Right atrium auricular region (tissue), 2 donors: ENCODE measurements at regions not wholly inside any gene's neighbourhood (a gene's known extent, or its start where the extent isn't known, plus 50 kb on each side); places are given as distances from the start of the nearest gene placed in this dataset.
A peak's percentile ranks its signal among the peaks of the same experiment; 100 is the strongest.

Experiments used
- DNase-seq: peaks from one replicate; pipeline ENCODE4 v3.0.0-alpha.2; 2019; ENCODE audit warnings: low spot score
- H3K27ac ChIP-seq, 2 donors: fragments of 200-600 bp; sonication (generic); 1 replicate in 1 of 2; 2 replicates in 1 of 2; pipeline ENCODE4 v1.5.1; 2016 to 2019
- H3K27me3 ChIP-seq, 2 donors: fragments of 200-600 bp; sonication (generic); one replicate each; pipeline versions ENCODE4 v1.5.1 to v1.6.0; 2017 to 2019
- H3K36me3 ChIP-seq: fragments of 200-600 bp; sonication (generic); one replicate; pipeline ENCODE4 v1.5.1; 2016
- H3K4me1 ChIP-seq, 2 donors: fragments of 200-600 bp; sonication (generic); one replicate each; pipeline versions ENCODE4 v1.5.1 to v1.6.0; 2017 to 2019
- H3K4me3 ChIP-seq, 2 donors: fragments of 200-600 bp; sonication (generic); 1 replicate in 1 of 2; 2 replicates in 1 of 2; pipeline ENCODE4 v1.5.1; 2017 to 2019; ENCODE audit warnings: mild to moderate bottlenecking in 1 of 2, moderate library complexity in 1 of 2
- H3K9me3 ChIP-seq, 2 donors: fragments of 200-600 bp; sonication (generic); one replicate each; pipeline ENCODE4 v1.5.1; 2019
- TF ChIP-seq, protein P1 (sequence below), 2 donors: fragments of 200-600 bp; sonication (generic); IDR thresholded peaks; one replicate each; pipeline ENCODE4 v1.5.1; 2019; ENCODE audit warnings: antibody characterized with exemption in 2 of 2

DNA sequence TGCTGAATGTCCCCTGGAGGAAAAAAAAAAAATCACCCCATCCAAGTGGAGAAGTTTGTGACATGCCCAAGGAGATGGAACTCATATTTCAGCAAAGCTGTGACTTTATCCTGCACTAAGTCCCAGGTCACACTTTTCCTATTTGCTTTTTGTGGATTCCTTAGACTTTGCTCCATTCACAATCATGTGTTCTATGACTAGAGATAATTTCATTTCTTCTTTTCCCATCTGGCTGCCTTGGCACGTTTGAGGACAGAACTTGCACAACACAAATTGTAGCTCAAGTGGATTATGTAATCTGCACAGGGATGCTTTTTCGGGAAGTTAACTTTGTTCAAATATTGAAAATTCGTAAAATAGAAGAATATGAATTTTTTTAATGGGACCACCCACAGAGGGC lies 100.7 kb upstream of the PTPN1 start:
- TF ChIP-seq, protein P1, sequence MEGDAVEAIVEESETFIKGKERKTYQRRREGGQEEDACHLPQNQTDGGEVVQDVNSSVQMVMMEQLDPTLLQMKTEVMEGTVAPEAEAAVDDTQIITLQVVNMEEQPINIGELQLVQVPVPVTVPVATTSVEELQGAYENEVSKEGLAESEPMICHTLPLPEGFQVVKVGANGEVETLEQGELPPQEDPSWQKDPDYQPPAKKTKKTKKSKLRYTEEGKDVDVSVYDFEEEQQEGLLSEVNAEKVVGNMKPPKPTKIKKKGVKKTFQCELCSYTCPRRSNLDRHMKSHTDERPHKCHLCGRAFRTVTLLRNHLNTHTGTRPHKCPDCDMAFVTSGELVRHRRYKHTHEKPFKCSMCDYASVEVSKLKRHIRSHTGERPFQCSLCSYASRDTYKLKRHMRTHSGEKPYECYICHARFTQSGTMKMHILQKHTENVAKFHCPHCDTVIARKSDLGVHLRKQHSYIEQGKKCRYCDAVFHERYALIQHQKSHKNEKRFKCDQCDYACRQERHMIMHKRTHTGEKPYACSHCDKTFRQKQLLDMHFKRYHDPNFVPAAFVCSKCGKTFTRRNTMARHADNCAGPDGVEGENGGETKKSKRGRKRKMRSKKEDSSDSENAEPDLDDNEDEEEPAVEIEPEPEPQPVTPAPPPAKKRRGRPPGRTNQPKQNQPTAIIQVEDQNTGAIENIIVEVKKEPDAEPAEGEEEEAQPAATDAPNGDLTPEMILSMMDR (IDR thresholded peaks at IDR 0.05), result no peak
- H3K4me1 ChIP-seq, result peaks cover 0 to 40% of the 10 kb centered on the region in 2 donors
- H3K27me3 ChIP-seq, result no peaks in the 10 kb centered on the region
- no peak overlapping the region for H3K4me3 ChIP-seq
- H3K9me3 ChIP-seq, result peaks cover 0 to 9% of the 10 kb centered on the region in 2 donors
- H3K36me3 ChIP-seq, result no peaks in the 10 kb centered on the region
- DNase-seq, result no peak
- H3K27ac ChIP-seq, result peak overlapping the region; percentile 70 to 79

DNA sequence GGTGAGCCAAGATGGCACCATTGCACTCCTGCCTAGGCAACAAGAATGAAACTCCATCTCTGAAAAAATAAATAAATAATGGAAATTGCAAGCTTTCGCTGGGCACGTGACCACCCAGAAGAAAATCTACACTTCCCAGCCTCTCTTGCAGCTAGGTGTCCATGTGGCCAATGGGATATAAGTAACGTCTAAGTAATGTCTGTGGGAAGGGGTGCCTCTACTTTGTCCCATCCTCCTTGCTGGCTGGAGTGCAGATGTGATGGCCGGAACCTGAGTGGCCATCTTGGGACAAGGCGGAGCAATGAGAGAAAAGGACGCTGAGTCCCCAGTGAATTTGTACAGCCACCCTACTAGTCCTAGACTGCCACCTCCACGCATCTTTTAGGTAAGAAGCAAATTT lies 99.8 kb upstream of the PTPN1 start:
- peaks cover 0 to 43% of the 10 kb centered on the region in 2 donors for H3K4me1 ChIP-seq
- peak overlapping the region; percentile 70 to 79 for H3K27ac ChIP-seq
- DNase-seq, result no peak
- TF ChIP-seq, protein P1 (IDR thresholded peaks at IDR 0.05), result no peak
- no peaks in the 10 kb centered on the region for H3K36me3 ChIP-seq
- H3K9me3 ChIP-seq, result peaks cover 0 to 9% of the 10 kb centered on the region in 2 donors
- H3K27me3 ChIP-seq, result no peaks in the 10 kb centered on the region
- no peak overlapping the region for H3K4me3 ChIP-seq

DNA sequence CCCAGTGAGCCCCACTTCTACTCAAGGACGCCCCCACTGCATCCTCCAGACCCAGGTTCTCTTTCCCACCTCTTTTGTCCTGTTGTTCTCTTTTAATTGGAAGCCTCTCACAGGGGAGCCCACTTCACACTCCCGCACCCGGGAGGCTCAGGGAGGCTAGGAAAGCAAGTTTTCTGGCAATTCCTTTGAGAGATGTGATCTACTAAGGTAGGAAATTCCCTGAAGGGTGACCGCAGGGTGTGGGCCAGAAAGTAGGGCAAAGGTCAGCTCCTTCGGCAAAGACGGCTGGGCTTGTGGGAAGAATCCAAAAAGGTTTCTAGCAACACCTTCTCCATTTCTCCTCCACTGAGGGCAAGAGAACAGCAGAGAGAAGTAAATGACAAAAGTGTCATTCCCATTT lies 98.1 kb upstream of the PTPN1 start:
- no peak for DNase-seq
- peak overlapping the region; percentile 46 to 98 for H3K27ac ChIP-seq
- no peak overlapping the region for H3K4me3 ChIP-seq
- peaks cover 0 to 9% of the 10 kb centered on the region in 2 donors for H3K9me3 ChIP-seq
- H3K36me3 ChIP-seq, result no peaks in the 10 kb centered on the region
- TF ChIP-seq, protein P1 (IDR thresholded peaks at IDR 0.05), result no peak
- H3K27me3 ChIP-seq, result no peaks in the 10 kb centered on the region
- H3K4me1 ChIP-seq, result peaks cover 0 to 47% of the 10 kb centered on the region in 2 donors

DNA sequence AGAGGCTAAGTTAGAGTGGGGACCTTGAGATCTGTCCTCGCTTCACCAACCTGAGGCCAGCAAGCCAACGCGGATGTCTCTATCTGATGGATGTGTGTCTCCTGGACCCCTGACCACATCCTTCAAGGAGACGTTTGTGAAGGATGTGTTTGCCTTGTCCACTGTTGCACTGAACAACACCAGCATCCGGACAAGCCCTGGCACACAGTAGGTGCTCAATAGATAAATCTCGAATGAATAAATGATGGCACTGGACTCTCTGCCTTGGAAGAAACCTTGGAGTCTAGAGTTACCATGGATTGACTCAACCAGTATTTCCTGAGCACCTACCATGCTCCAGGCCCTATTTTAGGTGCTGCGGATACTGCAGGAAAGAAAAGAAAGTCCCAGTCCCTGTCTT lies 97.7 kb upstream of the PTPN1 start:
- Histone ChIP-seq H3K27ac (peak overlapping the region; percentile 46 to 98), H3K9me3 (peaks cover 0 to 9% of the 10 kb centered on the region in 2 donors), H3K36me3 (no peaks in the 10 kb centered on the region), H3K4me3 (no peak overlapping the region), H3K4me1 (peaks cover 0 to 48% of the 10 kb centered on the region in 2 donors), H3K27me3 (no peaks in the 10 kb centered on the region)
- no peak for DNase-seq
- TF ChIP-seq, protein P1 (IDR thresholded peaks at IDR 0.05), result no peak

DNA sequence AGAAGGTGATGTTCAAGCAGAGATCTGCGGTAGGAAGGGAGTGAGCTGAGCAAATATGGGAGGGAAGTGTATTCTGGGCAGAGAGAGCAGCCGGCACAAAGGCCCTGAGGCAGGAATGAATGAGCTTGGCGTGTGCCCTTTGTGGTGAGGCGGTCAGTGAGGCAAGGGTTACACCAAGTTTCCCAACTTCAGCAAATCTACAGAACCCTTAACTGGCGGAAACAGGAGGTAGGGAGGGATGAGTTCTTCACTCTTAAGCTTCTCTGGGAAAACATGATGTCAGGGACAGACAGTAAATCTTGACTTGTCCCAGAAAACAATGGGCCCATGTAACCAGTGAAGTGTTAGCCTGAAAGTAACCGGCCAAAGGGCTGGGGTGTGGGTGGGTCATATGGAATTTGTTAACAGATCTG lies 97.1 kb upstream of the PTPN1 start:
- peaks cover 0 to 48% of the 10 kb centered on the region in 2 donors for H3K4me1 ChIP-seq
- H3K27me3 ChIP-seq, result no peaks in the 10 kb centered on the region
- TF ChIP-seq, protein P1 (IDR thresholded peaks at IDR 0.05), result no peak
- H3K9me3 ChIP-seq, result peaks cover 0 to 9% of the 10 kb centered on the region in 2 donors
- no peak for DNase-seq
- peak overlapping the region; percentile 2 to 98 for H3K27ac ChIP-seq
- no peaks in the 10 kb centered on the region for H3K36me3 ChIP-seq
- no peak overlapping the region for H3K4me3 ChIP-seq

DNA sequence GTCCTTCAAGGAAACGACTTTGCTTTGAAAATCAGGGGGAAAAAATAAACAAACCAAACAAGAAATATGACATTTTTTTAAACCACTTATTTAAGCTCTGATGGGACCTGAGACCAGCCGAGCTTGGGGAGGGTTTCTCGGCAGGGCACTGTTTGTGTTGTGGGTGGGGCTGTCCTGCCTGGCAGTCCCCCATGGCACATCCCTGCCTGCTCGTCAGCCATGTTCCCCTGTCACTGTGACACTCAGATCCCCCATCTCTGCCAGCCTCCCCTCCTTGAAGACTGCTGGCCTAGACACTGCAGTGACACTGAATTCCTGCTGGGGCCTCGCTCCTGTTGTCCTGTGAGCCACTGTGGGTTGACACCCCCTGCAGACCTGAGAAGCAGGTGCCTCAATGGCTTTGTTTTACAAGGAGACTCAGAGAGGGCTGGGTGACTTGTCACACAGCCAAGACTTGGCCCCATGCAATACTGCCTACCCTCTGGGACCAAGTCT lies 95.1 kb upstream of the PTPN1 start:
- Histone ChIP-seq H3K36me3 (no peaks in the 10 kb centered on the region), H3K4me1 (peaks cover 0 to 35% of the 10 kb centered on the region in 2 donors), H3K9me3 (peaks cover 0 to 9% of the 10 kb centered on the region in 2 donors), H3K27ac (peak overlapping the region; percentile 98 to 99), H3K4me3 (no peak overlapping the region), H3K27me3 (no peaks in the 10 kb centered on the region)
- no peak for DNase-seq
- TF ChIP-seq, protein P1 (IDR thresholded peaks at IDR 0.05), result no peak
